T-helper 2 cell (primary cell): ENCODE measurements at regions not wholly inside any gene's neighbourhood (a gene's known extent, or its start where the extent isn't known, plus 50 kb on each side); places are given as distances from the start of the nearest gene placed in this dataset.
"Not testable (repeated sequence)": the region's sequence is repeated elsewhere in the genome, so short reads cannot be mapped to it uniquely, and the experiment has no call there.

ENCODE experiments used
- DNase-seq, 5 experiments: peaks; one replicate each; pipeline versions ENCODE4 v3.0.0 to v3.0.0-alpha.2; 2012 to 2022

GRCh38 chrX:95612350-95612749 lies 1072.3 kb upstream of the DIAPH2 start:
- DNase-seq = no peak

GRCh38 chrX:95622200-95622599 lies 1062.4 kb upstream of the DIAPH2 start:
- DNase-seq = no peak

- DNase-seq = no peak
These were observed 1057.9 kb upstream of the DIAPH2 start for GRCh38 chrX:95626748-95627147.

- DNase-seq = no peak
These were observed 1055.8 kb upstream of the DIAPH2 start for GRCh38 chrX:95628796-95629195.

GRCh38 chrX:95629737-95630136 lies 1054.9 kb upstream of the DIAPH2 start:
- DNase-seq = no peak

- no peak for DNase-seq
These were observed 1044.4 kb upstream of the DIAPH2 start for GRCh38 chrX:95640226-95640625.

GRCh38 chrX:95645738-95646137 lies 1038.9 kb upstream of the DIAPH2 start:
- DNase-seq = no peak

- DNase-seq = no peak
These were observed 1022.4 kb upstream of the DIAPH2 start for GRCh38 chrX:95662200-95662599.

- DNase-seq = no peak
These were observed 1018.6 kb upstream of the DIAPH2 start for GRCh38 chrX:95666056-95666455.

GRCh38 chrX:95675011-95675410 lies 1009.6 kb upstream of the DIAPH2 start:
- no peak for DNase-seq

GRCh38 chrX:95675794-95676193 lies 1008.8 kb upstream of the DIAPH2 start:
- DNase-seq = no peak

GRCh38 chrX:95678679-95679078 lies 1006.0 kb upstream of the DIAPH2 start:
- DNase-seq = no peak

GRCh38 chrX:95693365-95693764 lies 991.3 kb upstream of the DIAPH2 start:
- DNase-seq = no peak

GRCh38 chrX:95703696-95704095 lies 980.9 kb upstream of the DIAPH2 start:
- no peak for DNase-seq

- no peak for DNase-seq
These were observed 967.8 kb upstream of the DIAPH2 start for GRCh38 chrX:95716841-95717240.

GRCh38 chrX:95718746-95719145 lies 965.9 kb upstream of the DIAPH2 start:
- no peak for DNase-seq

GRCh38 chrX:95721011-95721410 lies 963.6 kb upstream of the DIAPH2 start:
- no peak for DNase-seq

GRCh38 chrX:95728446-95728845 lies 956.2 kb upstream of the DIAPH2 start:
- no peak for DNase-seq

GRCh38 chrX:95729401-95729800 lies 955.2 kb upstream of the DIAPH2 start:
- DNase-seq = no peak

GRCh38 chrX:95733426-95733825 lies 951.2 kb upstream of the DIAPH2 start:
- DNase-seq = no peak

- DNase-seq = no peak
These were observed 930.2 kb upstream of the DIAPH2 start for GRCh38 chrX:95754411-95754810.

- DNase-seq = no peak
These were observed 924.3 kb upstream of the DIAPH2 start for GRCh38 chrX:95760356-95760755.

GRCh38 chrX:95762716-95763115 lies 921.9 kb upstream of the DIAPH2 start:
- no peak for DNase-seq

- peak in 1 of 5 experiments; percentile 0 for DNase-seq
These were observed 919.6 kb upstream of the DIAPH2 start for GRCh38 chrX:95764972-95765451.

GRCh38 chrX:95771198-95771597 lies 913.4 kb upstream of the DIAPH2 start:
- not testable (repeated sequence) for DNase-seq

GRCh38 chrX:95791876-95792275 lies 892.8 kb upstream of the DIAPH2 start:
- DNase-seq = no peak
